ENCODE measurements at regions not wholly inside any gene's neighbourhood (a gene's known extent, or its start where the extent isn't known, plus 50 kb on each side); places are given as distances from the start of the nearest gene placed in this dataset.

DNA sequence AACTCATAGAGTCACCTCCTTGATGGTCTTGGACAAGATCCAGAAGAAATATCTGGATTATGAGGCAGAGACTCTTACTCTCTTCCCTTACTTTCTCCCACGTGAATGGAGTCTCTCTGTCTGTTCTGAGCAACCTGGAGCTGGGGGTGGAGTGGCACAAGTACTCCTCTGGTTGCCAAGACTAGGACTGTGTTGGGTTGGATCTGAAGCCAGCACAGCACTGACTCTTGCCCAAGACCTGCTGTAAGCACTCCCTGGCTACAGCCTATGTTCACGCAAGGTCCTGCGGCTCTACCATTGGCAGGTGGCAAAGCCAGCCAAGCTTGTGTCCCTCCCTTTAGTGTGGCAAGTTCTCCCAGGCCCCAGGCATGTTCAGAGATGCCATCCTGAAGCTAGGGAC, 488.2 kb upstream of the NRG3 start:
- TF ChIP-seq, protein P1, sequence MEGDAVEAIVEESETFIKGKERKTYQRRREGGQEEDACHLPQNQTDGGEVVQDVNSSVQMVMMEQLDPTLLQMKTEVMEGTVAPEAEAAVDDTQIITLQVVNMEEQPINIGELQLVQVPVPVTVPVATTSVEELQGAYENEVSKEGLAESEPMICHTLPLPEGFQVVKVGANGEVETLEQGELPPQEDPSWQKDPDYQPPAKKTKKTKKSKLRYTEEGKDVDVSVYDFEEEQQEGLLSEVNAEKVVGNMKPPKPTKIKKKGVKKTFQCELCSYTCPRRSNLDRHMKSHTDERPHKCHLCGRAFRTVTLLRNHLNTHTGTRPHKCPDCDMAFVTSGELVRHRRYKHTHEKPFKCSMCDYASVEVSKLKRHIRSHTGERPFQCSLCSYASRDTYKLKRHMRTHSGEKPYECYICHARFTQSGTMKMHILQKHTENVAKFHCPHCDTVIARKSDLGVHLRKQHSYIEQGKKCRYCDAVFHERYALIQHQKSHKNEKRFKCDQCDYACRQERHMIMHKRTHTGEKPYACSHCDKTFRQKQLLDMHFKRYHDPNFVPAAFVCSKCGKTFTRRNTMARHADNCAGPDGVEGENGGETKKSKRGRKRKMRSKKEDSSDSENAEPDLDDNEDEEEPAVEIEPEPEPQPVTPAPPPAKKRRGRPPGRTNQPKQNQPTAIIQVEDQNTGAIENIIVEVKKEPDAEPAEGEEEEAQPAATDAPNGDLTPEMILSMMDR (conservative IDR thresholded peaks at IDR 0.05; ENCODE audit: low read depth, low read length): no peak
- TF ChIP-seq POLR2A (IDR thresholded peaks at IDR 0.05; ENCODE audit: low read depth, low read length) (no peak), CEBPB (IDR thresholded peaks at IDR 0.05; ENCODE audit: low read depth, low read length) (no peak), RAD21 (IDR thresholded peaks at IDR 0.05; ENCODE audit: low read length) (no peak), CHD1 (IDR thresholded peaks at IDR 0.05; ENCODE audit: low read depth, low read length) (no peak), MXI1 (IDR thresholded peaks at IDR 0.05; ENCODE audit: borderline replicate concordance, low read depth, low read length) (no peak), BHLHE40 (IDR thresholded peaks at IDR 0.05; ENCODE audit: low read depth, low read length) (no peak), RFX5 (IDR thresholded peaks at IDR 0.05; ENCODE audit: low read depth, low read length) (no peak), NFE2L2 (IDR thresholded peaks at IDR 0.05; ENCODE audit: low read depth, low read length) (no peak), SMC3 (IDR thresholded peaks at IDR 0.05; ENCODE audit: low read depth, low read length) (no peak), RCOR1 (IDR thresholded peaks at IDR 0.05; ENCODE audit: insufficient replicate concordance, low read length) (no peak), FOS (IDR thresholded peaks at IDR 0.05; ENCODE audit: low read depth, low read length) (no peak)
- TF ChIP-seq, protein P2, sequence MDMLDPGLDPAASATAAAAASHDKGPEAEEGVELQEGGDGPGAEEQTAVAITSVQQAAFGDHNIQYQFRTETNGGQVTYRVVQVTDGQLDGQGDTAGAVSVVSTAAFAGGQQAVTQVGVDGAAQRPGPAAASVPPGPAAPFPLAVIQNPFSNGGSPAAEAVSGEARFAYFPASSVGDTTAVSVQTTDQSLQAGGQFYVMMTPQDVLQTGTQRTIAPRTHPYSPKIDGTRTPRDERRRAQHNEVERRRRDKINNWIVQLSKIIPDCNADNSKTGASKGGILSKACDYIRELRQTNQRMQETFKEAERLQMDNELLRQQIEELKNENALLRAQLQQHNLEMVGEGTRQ (IDR thresholded peaks at IDR 0.05; ENCODE audit: low read depth, low read length): no peak

All from IMR-90 (cell line).